GM12891 (cell line): ENCODE measurements at regions not wholly inside any gene's neighbourhood (a gene's known extent, or its start where the extent isn't known, plus 50 kb on each side); places are given as distances from the start of the nearest gene placed in this dataset.

Experiments
- PAX5 ChIP-seq: IDR thresholded peaks from 2 replicates; pipeline ENCODE4 v1.6.1; 2011; ENCODE audit warnings: low read length, moderate library complexity, mild to moderate bottlenecking; ENCODE audit not compliant: insufficient read depth, severe bottlenecking
- POLR2A ChIP-seq: IDR thresholded peaks from 2 replicates; pipeline ENCODE4 v1.6.1; 2011; ENCODE audit warnings: low read depth, low read length, control low read depth
- POLR2AphosphoS5 ChIP-seq: IDR thresholded peaks from 2 replicates; pipeline ENCODE4 v1.6.1; 2011; ENCODE audit warnings: low read depth, low read length, control low read depth
- SPI1 ChIP-seq: IDR thresholded peaks from 2 replicates; pipeline ENCODE4 v1.6.1; 2011; ENCODE audit warnings: low read depth, low read length, control low read depth
- TAF1 ChIP-seq: IDR thresholded peaks from 2 replicates; pipeline ENCODE4 v1.6.1; 2011; ENCODE audit warnings: low read depth, low read length, control low read depth

GRCh38 chr1:14440731-14441130, 157.8 kb upstream of the KAZN start:
- TF ChIP-seq POLR2A (no peak), POLR2AphosphoS5 (no peak), TAF1 (no peak), PAX5 (no peak), SPI1 (no peak)
